ENCODE measurements at regions not wholly inside any gene's neighbourhood (a gene's known extent, or its start where the extent isn't known, plus 50 kb on each side); places are given as distances from the start of the nearest gene placed in this dataset.

DNA sequence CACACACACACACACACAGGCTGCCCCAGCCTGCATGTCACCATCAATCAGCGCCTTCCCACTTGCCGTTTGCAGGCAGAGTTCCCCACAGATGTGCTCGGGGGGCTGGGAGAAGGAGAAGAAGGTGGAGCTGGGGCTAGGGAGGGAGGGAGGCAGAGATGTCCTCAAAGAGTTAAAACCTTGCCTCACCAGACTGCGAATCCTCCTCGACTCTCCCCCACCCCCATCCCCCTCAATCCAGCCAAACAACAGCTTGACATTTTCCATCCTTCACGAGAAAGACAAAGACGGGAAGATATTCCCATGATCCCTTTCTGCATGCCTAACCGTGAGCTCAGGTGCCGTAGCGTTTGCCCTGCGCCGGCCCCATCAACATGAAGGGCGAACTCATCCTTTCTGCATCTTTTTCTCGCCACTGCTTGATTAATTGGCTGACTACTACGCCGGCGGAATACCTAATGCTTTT is 365.5 kb downstream of the MIAT start:
- DNase-seq = no peak

- DNase-seq = no peak
Observed at GRCh38 chr22:27023591-27023990, 366.2 kb downstream of the MIAT start.

GRCh38 chr22:27024982-27025381 is 367.6 kb downstream of the MIAT start:
- DNase-seq = no peak

- no peak for DNase-seq
Observed at GRCh38 chr22:27028093-27028492, 370.7 kb downstream of the MIAT start.

DNA sequence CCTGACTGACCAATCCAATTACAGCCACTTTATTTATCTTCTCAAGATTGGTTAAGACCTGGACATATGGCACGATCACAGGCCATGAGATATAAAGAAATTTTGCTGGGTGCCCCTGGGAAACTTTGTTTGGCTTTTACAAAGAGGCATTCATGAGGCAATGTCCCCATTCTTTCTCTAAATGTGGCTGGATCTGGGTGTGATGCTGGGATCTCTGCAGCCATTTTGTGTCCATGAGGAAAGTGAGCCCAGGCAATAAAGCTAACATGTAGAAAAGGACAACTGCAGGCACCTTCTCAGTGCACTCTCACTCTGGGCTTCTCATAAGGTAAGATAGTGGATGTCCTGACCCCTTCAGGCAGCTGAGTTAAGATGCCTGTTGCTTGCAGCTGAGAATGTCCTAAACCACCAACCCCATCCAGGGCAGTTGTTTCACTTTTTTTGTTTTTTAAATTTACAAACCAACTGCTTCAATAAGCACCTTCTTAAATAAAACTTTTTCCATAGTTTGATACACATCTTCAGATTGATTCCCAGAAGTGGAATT is 372.3 kb downstream of the MIAT start:
- DNase-seq = no peak

- no peak for DNase-seq
Observed at GRCh38 chr22:27032091-27032761, 374.8 kb downstream of the MIAT start.

DNA sequence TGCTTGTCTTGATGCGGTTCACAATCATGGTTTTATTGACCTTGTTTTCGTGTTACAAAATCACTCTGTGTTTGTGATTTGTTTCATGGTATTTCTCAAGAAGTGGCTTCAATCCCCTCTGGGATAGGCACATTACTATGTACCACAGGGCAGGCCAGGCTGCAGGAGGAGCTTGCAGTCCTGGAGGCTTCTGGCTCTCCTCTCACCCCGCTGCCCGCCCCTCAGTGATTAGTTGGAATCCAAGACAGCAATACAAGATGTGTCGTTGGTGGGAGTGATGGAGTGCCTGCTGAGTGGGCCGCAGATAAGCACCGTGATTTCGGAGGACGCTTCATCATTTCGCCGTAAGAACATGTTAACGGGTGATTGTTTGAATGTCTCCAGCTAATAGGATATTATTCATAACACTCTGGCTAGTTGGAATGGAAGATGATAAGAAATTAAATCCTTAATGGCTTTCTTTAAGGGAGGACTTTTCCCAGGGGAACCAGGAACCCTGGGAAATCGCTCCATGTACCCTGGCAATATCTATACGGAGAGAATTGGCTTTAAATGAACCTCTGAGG is 384.4 kb downstream of the MIAT start:
- DNase-seq = no peak

DNA sequence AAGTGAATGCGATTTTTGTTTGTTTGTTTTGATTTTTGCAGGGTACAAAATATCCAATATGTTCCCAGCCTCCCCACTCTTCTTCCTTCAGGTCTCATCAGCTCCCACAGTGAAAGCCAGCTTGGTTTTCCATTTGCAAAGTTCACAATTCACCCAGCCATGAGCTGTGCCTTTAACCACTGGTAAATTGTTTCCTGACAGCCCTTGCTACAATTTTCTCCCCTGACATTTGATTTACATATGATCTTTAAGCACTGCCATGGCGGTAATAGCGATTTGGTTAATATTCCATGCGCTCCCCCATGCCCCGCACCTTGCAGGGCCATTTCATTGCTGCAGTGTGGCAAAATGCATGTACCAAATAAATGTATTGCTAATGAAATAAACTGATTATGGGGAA is 385.9 kb downstream of the MIAT start:
- no peak for DNase-seq

DNA sequence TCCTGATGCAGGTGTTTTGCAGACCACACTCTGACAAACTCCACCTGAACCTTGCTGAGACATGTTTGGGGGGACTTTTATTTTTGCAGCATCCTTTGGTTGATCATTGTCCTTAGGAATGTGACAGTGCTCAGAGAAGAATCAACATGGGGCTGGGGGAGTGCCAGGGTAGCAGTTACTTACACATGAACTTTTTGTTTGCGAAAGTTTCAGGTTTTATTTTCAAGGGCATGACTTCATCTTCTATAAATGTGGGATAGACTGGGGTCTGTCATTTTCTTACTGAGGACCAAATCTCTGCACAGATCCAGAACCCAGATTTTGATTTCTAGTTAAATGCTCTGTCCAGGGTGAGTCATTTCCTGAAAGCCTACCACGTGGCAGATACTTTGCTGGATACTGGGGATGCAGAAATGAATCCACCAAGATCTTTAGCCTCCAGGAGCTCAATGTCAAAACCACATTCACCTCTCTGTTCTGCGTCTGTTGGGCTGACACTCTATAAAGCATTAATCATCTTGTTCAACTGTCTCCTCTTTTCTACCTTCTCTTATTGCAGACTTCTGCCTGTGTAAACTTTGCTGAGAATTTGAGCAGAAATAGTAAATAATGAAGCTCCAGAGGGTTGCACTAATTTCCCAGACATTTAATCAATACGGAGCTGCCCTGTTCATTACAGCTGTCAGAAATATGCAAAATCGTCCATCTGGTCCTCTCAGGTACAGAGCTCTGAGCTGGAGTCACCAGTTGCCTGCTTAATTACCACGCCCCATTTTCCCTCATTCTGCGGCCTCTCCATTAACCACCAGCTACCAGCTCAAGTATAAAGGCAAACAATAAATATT is 387.9 kb downstream of the MIAT start:
- DNase-seq = no peak

DNA sequence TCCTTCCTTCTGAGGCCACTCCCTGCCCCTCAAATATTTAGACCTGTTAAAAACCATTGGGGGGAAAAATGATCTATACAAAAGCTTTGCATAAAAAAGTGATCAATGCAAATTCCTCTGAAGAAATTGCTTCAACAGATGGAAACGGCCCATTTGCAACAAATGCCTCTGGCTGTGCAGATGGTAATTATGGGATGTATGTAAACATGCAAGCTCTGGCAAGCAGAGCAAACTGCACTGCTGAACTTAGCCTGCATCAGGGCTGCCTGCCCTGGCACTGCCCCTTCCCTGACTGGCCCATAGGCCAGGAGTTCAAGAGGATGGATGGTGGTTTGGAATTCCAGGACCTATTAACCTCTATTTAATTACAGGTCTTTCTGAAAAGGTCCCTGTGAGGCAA is 388.7 kb downstream of the MIAT start:
- no peak for DNase-seq

DNA sequence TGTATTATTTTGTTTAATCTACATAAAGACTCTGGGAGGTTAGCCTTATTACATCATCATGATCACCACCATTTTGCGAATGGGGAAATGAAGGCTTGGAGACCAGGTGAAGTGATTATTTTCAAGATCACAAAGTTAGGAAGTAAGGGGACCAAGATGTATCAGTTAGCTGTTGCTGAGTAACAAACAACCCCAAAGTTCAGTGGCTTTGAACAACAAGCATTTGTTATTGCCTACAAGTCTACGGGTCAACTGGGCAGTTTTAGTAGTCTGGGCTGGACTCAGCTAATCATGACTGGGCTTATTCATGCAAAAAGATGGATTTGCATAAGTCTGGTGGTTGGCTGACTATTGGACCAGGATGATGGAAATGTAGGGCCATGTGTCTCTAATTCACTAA is 389.2 kb downstream of the MIAT start:
- DNase-seq = no peak

GRCh38 chr22:27050771-27051170 is 393.4 kb downstream of the MIAT start:
- DNase-seq = no peak

GRCh38 chr22:27051407-27051806 is 394.0 kb downstream of the MIAT start:
- DNase-seq = no peak

- no peak for DNase-seq
Observed at GRCh38 chr22:27057717-27058116, 400.3 kb downstream of the MIAT start.

DNA sequence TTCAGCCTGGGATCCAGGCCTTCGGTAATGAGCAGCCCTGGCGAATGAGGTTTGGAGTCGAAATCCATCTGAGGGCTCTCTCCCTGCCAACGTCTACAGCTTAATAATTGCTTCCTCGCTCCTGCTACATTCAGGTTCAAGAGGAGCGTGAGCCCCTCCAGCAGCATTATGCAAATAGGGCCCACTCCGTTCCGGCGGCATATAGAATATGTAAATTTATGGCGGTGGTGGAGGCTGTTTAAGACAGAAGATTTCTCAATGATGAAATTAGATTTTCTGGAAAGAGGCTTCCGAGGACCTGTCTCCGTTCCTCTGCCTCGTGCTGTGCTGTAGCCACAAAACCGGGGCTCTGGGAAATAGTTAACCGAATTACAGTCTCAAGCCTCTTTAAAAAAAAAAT is 402.8 kb downstream of the MIAT start:
- DNase-seq = no peak

DNA sequence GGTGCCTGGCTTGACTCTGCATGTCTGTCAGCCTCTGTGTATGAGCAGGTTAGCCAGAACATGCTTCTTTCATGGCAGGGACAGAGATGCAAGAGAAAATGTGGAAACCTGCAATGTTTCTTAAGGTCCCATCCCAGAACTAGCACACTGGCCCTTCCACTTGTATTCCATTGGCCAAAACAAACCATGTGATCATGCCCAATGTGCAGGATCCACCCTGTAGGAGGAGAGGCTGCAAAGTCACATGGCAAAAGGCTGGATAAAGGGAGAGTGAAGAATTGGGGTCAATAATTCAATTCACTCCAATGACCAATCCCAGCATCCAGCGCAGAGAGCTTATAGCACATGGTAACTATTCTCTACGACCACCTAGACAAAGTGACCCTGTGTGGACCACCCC is 405.5 kb downstream of the MIAT start:
- DNase-seq = no peak

DNA sequence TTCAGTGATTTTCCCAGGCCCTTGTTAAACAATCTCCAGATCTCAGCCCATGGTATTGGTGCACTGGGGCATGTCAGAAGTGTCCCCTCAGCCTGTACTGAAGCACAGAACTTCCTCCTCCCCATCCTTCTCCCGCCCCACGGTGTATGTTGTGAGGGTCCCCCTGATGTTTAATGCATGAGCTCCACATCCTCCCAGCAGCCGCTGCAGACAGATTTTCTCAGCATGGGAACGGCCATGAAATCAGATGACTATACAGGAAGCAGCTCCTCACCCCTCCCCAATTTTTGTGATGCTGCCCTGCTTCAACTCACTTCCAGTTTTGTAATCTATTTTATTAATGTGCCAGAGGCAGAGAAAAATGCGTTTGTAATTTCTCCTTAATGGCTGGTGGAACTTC is 406.0 kb downstream of the MIAT start:
- no peak for DNase-seq

DNA sequence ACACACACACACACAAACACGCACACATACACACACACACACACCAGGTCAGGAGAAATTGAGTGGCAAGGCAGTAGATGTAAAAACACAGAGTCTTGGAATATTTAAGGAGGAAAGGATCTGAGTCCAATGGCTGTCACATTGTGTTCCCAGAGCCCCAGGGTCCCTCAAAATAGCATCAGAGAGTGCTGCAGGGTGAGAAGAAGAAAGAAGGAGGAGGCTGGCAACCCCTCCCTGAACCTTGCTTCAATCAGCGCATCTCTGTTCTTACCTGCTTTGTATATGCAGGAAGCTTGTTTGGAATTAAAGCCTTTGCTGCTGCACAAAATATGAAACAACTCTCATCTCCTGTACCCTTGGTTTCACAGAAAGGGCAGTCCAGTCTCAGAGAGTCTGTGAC is 406.5 kb downstream of the MIAT start:
- no peak for DNase-seq

DNA sequence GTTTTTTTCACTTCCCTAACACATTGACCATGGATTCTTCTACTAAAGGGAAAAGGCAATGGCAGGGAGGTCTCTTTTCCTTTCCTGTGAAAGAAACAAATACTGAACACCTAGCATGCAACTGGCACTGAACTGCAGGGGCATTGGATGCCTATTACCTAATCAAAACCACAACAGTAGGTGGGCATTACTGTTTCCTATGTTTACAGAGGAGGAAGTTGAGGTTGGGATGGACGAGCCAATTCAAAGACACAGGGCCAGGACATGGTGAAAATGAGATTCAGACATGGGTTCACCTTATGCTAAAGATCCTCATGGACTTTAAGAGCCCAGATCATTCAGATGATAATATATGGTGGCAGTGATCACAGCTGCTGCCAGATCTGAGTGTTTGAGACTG is 407.0 kb downstream of the MIAT start:
- DNase-seq = no peak

DNA sequence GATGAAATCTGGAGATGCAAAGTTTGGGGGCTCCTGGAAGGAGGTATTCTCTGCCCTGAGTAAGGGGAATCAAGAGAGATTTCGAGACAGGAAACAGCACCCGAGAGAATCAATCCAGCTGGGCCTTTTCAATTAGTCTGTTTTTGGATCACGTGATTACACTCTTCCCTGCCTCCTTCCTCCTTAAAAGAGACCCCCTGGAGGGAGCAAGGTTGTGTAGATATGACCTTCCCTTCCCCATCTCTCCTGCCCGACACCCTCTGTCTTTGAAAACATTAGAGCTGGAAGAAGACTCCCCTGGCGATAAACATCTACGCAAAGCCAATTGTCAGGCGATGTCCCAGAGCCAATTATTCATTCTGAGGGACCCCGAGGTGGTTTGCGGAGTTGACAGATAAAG is 407.9 kb downstream of the MIAT start:
- no peak for DNase-seq

DNA sequence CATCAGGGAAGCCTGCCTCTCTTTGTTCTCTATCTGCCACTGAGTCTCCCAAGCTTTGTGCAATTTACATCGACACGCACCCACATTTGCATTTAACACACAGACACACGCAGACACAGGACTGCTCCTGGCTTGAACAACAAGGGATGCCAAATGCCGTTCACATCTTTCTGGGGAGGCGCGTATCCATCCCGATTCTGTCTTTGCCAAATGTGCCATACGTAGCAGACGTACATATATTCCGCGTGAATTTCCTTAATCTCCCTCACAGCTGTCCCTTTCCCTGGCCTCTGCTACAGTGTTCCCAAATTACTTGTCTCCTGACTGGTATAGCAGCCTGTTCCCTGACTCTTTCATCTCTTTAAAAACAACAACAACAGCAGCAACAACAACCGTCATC is 409.5 kb downstream of the MIAT start:
- DNase-seq = no peak

- DNase-seq = no peak
Observed at GRCh38 chr22:27068121-27068520, 410.7 kb downstream of the MIAT start.

DNA sequence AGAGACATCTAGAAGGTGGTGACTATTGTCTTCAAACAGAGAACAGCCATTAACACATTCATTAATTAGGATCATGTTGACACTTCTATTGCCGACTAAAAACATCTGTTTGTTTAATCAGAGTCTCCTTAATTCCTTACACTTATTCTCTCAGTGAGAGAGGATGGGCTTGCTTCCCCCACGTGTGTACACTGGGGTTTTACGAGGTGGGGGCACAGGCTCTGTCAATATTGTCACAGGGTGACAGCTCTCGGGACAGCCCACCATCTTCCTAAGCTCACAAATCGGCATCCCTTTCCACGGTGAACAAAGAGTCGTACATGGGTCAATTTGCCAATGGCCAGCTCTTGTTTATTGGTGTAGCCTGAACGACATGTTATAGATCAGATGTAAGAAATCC is 413.2 kb downstream of the MIAT start:
- DNase-seq = no peak
